Mucosa of descending colon (tissue), 3 donors: ENCODE measurements at regions not wholly inside any gene's neighbourhood (a gene's known extent, or its start where the extent isn't known, plus 50 kb on each side); places are given as distances from the start of the nearest gene placed in this dataset.

ENCODE experiments used
- ATAC-seq: fragments of 200-7000 bp; cut with Tn5 transposase; one replicate; pipeline ENCODE4 v1.9.1; 2020; ENCODE audit warnings: mild to moderate bottlenecking, moderate library complexity
- DNase-seq, 3 donors: peaks; one replicate each; pipeline ENCODE4 v3.0.0-alpha.2; 2020
- H3K36me3 ChIP-seq: fragments of 200-600 bp; one replicate; pipeline ENCODE4 v1.8.0; 2021; ENCODE audit warnings: low read depth, mild to moderate bottlenecking
- H3K4me1 ChIP-seq: fragments of 200-600 bp; one replicate; pipeline ENCODE4 v1.8.0; 2021; ENCODE audit warnings: low read depth, mild to moderate bottlenecking
- H3K4me3 ChIP-seq: fragments of 200-600 bp; one replicate; pipeline ENCODE4 v1.8.0; 2021; ENCODE audit warnings: mild to moderate bottlenecking
- H3K9me3 ChIP-seq: fragments of 200-600 bp; one replicate; pipeline ENCODE4 v1.8.0; 2021; ENCODE audit warnings: mild to moderate bottlenecking
- intact Hi-C, 2 donors: fragments of 100-400 bp; cut with DNase I in 1 of 2; cut with micrococcal nuclease in 1 of 2; formaldehyde crosslinking; loops; one replicate each; pipeline versions ENCODE4 v1.11.0 to v1.11.1; 2022; cut with DNase I, micrococcal nuclease
- TF ChIP-seq, protein P1 (sequence below): fragments of 200-600 bp; IDR thresholded peaks from one replicate; pipeline ENCODE4 v1.8.0; 2022; ENCODE audit warnings: antibody characterized with exemption, mild to moderate bottlenecking
- donor health status: DM: no; HTN: no; CAD: no; lungs with moderate emphysema.
- donor health status: DM: no; HTN: no; CAD: no.
- donor health status: DM: no; HTN: yes; CAD: no.

DNA sequence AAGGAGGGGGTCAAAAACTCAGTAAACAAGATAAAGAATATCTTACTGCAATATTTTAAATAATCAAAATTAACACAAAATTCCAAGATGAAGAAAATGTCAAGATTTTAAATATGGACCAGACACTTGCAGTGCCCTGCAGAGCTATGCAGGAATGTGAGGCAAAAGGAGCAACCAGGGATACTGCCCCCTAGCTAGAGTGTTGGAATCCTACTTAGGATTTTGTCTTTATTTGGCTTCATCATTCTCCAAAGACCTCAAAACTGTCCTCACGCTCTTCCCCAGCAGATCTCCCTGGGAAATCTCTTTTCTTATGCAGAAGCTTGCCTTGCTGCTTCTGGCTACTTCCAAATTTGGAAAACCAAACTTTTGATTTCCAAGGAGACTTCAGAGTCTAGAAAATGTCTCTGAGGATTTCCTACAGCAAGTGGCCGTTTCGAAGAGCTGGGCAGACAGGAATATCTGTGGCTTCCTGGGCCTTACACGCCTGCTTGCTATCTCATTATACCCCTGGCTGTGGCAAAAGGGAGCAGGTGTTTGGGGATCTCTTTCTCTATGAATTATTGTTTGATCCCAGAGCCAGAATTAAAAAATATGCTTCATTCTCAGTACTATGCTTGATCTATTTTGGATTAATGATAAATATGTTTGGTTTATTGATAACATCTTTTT is 232.2 kb upstream of the BMPER start:
- TF ChIP-seq, protein P1, sequence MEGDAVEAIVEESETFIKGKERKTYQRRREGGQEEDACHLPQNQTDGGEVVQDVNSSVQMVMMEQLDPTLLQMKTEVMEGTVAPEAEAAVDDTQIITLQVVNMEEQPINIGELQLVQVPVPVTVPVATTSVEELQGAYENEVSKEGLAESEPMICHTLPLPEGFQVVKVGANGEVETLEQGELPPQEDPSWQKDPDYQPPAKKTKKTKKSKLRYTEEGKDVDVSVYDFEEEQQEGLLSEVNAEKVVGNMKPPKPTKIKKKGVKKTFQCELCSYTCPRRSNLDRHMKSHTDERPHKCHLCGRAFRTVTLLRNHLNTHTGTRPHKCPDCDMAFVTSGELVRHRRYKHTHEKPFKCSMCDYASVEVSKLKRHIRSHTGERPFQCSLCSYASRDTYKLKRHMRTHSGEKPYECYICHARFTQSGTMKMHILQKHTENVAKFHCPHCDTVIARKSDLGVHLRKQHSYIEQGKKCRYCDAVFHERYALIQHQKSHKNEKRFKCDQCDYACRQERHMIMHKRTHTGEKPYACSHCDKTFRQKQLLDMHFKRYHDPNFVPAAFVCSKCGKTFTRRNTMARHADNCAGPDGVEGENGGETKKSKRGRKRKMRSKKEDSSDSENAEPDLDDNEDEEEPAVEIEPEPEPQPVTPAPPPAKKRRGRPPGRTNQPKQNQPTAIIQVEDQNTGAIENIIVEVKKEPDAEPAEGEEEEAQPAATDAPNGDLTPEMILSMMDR = no peak
- Histone ChIP-seq H3K9me3 (no peaks in the 10 kb centered on the region), H3K36me3 (no peaks in the 10 kb centered on the region), H3K4me1 (peaks cover 6% of the 10 kb centered on the region), H3K4me3 (no peak overlapping the region)
- DNase-seq (no peak), ATAC-seq (no peak)
- intact Hi-C loops = no loop called here

DNA sequence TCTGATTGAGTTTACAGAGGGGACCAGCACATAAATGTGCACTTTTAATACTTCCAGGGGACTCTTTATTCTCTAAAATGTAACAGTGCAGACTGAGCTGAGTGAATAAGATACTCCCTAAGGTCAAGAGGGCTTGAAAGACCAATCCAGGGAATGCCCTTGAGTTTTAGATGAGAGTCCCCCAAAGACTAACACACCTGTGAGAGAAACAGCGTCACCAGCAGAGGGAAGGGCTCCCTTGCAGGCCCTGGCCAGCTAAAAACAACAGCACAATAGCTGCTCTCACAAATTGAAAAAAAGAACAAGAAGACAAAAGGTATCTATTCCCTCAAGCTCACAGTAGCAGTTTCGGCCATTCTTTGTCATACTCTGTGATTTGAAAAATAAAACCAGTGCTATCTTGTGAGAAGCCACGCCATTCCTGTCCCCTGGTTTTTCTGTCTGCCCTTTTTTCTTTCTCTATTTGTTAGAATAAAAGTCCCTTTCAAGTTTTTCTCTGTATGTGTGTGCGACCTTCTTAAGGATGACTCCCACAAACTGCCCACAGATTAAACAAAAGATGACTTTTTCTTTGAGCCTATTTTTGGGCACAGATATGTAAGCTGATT is 230.4 kb upstream of the BMPER start:
- Histone ChIP-seq H3K4me3 (no peak overlapping the region), H3K4me1 (no peaks in the 10 kb centered on the region), H3K36me3 (no peaks in the 10 kb centered on the region), H3K9me3 (peaks cover 5% of the 10 kb centered on the region)
- TF ChIP-seq, protein P1 = no peak
- no peak for DNase-seq
- no peak for ATAC-seq
- intact Hi-C loops = no loop called here

DNA sequence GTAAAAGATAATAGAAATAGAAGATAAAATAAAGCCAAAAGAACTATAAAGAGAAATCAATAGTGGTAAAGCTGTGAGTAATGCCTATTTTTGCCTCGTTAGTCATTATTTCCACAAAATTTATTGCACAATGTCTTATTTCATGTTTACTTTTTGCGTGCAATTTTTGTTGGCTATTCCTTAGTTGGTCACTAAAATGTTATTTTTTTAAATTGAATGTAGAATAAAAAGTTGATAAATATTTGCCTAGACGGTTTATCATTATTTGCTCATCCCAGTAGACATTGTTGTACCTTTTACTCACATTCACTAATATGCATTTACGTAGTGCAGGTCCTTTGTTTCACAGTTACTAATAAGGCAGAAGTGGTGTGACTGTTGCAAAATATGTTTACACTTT is 227.8 kb upstream of the BMPER start:
- intact Hi-C loops = no loop called here
- no peaks in the 10 kb centered on the region for H3K36me3 ChIP-seq
- H3K4me1 ChIP-seq = no peaks in the 10 kb centered on the region
- H3K9me3 ChIP-seq = peaks cover 5% of the 10 kb centered on the region
- DNase-seq = no peak
- no peak for ATAC-seq
- TF ChIP-seq, protein P1 = no peak
- H3K4me3 ChIP-seq = no peak overlapping the region

DNA sequence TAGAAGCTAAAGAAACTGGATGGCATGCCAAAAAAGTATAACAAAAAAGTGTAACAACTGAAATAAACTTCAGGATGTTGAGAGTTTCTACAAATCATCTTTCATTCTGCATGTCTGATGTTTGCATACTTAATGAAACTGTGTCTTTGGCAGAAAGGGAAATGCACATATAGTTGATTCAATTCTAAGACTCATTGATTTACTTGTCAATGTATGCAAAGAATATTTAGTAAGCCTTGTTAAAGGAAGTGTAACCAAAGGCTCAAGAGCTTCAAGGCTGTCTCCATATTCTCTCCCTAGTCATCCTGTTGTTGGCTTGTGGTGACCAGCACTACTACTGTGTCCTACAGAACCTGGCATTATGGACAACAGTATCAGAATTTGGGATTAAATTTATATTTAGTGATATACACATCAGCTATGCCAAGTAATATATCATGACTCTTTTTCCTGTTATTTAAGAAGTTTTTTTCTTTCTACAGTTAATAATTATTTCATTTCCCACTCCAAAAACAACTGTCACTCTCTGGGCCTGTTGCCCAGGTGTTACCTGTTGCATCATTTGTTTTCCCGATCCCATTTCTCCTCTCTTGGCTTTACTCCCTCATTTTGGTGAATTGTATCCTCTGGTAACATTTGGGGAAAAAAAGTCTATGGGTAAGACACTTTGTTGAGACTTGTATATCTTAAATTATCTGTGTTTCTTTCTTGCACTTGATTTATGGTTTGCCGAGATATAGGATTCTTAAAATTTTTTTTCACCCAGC is 226.6 kb upstream of the BMPER start:
- peaks cover 5% of the 10 kb centered on the region for H3K9me3 ChIP-seq
- H3K4me1 ChIP-seq = no peaks in the 10 kb centered on the region
- H3K4me3 ChIP-seq = no peak overlapping the region
- intact Hi-C loops = no loop called here
- no peaks in the 10 kb centered on the region for H3K36me3 ChIP-seq
- DNase-seq (no peak), ATAC-seq (no peak)
- TF ChIP-seq, protein P1 = no peak

DNA sequence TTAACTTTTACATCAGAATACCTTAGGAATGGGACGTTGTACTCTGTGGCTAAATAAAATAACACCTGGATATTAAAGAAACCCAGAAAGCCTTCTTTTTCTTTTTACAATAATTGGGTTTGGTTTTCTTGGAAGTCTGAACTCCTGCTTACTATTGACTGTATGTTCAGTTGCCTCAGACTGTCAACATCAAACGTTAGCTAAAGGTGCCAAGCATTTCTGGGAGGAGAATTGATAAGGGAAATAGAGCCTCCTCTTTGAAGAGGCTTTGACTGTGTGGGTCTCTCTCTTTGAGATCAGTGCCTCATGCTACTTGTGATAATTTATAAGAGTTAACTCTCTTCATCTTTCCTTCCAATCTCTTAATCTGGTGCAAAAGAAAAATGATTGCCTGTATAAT is 224.7 kb upstream of the BMPER start:
- TF ChIP-seq, protein P1 = no peak
- ATAC-seq = no peak
- Histone ChIP-seq H3K4me1 (no peaks in the 10 kb centered on the region), H3K9me3 (peaks cover 5% of the 10 kb centered on the region), H3K36me3 (no peaks in the 10 kb centered on the region), H3K4me3 (no peak overlapping the region)
- intact Hi-C loops = no loop called here
- DNase-seq = no peak
